ENCODE measurements at regions not wholly inside any gene's neighbourhood (a gene's known extent, or its start where the extent isn't known, plus 50 kb on each side); places are given as distances from the start of the nearest gene placed in this dataset.

- DNase-seq, result no peak
These were observed 1443.4 kb upstream of the TENM3 start for GRCh38 chr4:180799798-180800197.

DNA sequence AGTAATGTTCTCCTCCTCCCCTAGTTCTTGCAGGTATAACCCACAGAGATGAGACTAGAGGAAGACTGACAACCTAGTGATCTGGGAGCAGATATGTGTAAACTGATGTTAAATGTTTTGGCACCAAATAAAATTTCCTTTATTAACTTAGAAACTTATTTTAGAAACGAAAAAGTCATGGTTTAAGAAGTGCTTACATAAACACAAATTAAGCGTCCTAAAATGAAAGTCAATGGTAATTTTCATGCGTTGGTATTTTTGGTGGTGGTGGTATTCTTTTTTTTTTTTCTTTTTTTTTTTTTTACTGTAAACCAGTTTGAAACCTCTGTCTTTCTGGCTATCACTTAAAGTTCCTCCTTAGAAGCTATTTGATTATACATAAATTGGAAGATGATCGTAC lies 1438.1 kb upstream of the TENM3 start:
- DNase-seq, result no peak

DNA sequence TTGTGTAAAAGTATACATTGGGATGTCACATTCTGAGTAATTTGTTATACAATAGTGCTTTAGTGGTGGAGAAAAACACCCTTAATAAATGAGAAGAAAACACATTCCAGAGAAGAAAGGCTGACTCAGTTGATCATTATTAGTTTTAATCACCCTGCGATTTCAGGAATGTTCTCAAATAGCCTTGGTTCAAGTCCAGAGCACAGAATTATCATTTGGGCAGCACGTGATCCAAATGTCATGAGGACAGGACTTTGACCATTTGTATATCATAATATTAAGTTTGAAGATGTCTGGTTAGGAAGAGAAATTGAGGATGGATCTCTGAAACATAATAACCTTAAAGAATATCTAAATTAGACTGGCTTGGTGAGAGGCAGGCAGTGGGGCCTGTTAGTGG lies 1434.3 kb upstream of the TENM3 start:
- DNase-seq, result no peak

DNA sequence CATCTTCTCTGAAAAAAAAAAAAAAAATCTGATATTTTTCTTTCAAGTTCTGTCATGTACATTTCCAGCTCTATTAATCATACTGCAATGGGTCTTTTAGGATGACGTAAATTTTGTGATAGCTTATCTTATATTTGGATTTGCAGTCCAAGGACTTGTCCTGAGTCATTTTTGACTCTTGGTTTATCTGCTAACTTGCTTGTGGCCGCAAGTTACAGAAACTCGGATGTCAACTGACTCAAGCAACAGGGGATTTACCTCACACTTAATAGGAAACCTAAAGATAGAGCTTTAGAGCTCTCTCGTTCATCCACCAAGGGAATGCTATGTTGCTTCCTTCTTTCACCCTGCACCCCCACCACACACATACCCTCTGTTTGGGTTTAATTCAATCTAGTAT lies 1433.8 kb upstream of the TENM3 start:
- DNase-seq, result no peak

DNA sequence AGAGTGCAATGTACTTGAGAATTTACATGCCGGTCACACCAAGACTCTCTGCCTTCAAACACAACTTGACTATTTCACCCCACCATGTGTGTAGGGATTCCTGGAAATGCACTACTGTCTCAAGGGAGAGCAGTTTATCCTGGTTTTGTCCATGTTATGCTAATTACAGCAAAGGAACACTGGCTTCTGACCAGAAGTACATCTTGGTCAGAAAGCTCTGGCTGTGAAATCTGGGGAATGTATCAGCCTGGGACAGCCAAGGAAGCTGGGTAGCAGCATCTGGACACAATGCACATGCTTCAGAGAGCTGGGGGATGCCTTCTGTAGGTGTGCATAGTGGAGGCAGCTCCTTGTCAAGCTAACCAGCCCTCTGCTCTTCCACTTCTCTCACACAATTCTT lies 1432.6 kb upstream of the TENM3 start:
- DNase-seq, result no peak

DNA sequence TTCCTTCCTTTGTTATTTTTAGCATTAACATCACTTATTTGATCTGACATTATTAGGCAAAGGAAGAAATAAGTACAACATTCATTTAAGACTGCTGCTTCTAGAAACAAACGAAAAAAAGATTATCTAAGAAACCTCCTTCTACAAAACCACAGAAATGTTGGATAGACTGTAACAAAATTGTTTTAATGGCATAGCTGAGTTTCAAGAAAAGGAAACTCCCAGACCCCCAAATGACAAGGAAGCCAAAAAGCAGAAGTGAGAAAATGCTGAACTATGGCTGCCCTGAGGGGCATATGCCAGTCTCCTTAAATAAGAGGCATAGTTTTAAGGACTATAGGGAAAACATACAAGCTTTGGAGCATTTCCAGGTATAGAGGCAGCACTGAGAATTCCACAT lies 1431.6 kb upstream of the TENM3 start:
- DNase-seq, result no peak

GRCh38 chr4:180812783-180813182 lies 1430.4 kb upstream of the TENM3 start:
- no peak for DNase-seq

DNA sequence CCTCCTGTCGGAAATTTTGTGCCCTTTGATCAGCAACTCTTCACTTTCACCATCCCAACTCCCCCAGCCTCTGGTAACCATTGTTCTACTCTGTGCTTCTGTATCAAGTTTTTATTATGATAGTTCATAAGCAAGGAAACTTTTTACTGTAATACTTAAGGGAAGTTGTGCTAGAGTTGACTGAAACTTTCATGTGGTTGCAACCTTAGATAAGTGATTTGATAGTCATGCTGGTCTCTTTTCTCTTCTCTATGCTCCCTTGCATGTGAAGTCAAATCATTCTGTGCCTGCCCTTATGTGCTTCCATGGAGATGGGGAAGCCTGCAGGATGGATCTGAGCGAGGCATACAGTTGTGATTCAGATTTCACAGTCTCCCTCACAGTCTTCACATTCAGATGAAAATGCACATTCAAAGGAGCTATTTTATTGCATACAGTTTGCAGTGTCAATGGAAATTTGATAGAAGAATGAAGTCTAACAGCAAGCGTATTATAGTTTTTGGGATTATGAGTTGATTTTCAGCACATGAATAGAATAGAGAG lies 1428.3 kb upstream of the TENM3 start:
- DNase-seq, result no peak

GRCh38 chr4:180817529-180817928 lies 1425.7 kb upstream of the TENM3 start:
- no peak for DNase-seq

GRCh38 chr4:180823108-180823507 lies 1420.1 kb upstream of the TENM3 start:
- DNase-seq, result no peak

- DNase-seq, result no peak
These were observed 1415.8 kb upstream of the TENM3 start for GRCh38 chr4:180827232-180828009.

GRCh38 chr4:180828455-180829018 lies 1414.7 kb upstream of the TENM3 start:
- peak; percentile 23 to 37 for DNase-seq

- DNase-seq, result no peak
These were observed 1411.1 kb upstream of the TENM3 start for GRCh38 chr4:180832073-180832472.

- DNase-seq, result no peak
These were observed 1403.1 kb upstream of the TENM3 start for GRCh38 chr4:180840142-180840541.

- no peak for DNase-seq
These were observed 1392.8 kb upstream of the TENM3 start for GRCh38 chr4:180850318-180850940.

DNA sequence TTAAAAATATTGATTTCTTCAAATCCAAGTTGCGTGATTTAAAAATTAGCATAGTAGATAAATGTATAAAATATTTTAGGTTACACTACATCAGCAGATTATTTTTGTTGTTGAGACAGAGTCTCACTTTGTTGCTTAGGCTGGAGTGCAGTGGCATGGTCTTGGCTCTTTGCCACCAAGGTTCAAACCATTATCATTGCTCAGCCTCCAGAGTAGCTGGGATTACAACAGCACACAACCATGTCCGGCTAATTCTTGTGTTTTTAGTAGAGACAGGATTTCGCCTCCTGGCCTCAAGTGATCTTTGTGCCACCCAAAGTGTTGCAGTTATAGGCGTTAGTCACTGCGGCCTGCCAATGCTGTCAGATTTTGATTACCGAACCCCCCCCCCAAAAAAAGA lies 1390.5 kb upstream of the TENM3 start:
- DNase-seq, result no peak

GRCh38 chr4:180855184-180855583 lies 1388.0 kb upstream of the TENM3 start:
- DNase-seq, result no peak

DNA sequence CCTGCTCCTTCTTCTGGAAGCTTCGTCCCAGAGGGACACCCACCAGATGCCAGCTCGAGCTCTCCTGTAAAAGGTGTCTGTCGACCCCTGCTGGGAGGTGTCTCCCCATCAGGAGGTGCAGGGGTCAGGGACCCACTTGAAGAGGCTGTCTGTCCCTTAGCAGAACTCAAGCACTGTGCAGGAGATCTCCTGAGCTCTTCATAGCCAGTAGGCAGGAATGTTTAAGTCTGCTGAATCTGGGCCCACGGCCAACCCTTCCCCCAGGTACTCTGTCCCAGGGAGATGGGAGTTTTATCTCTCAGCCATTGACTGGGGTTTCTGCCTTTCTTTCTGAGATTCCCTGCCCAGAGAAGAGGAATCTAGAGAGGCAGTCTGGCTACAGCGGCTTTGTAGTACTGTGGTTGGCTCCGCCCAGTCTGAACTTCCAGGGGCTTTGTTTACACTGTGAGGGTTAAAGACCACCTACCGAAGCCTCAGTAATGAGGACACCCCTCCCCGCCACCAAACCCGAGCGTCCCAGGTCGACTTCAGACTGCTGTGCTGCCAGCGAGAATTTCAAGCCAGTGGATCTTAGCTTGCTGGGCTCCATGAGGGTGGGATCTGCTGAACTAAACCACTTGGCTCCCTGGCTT lies 1383.0 kb upstream of the TENM3 start:
- DNase-seq, result no peak

DNA sequence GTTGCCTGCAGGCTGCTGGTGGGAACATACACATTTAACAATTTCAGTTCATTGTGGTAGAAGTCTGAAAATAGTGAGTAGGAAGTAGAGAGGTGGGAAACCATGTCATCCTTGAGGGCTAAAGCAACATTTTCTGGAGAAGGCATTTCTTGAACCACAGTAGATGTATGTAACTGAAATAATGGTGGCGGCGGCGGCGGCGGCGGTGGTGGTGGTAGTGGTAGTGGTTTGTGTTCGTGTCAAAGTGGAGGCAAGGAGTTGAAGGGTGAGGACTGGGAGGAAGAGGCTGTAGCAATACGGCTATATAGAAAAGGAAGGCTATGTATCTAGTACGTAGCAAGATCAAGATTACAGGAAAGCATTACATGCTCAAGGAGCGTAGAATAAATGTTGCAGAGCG lies 1381.6 kb upstream of the TENM3 start:
- no peak for DNase-seq

- no peak for DNase-seq
These were observed 1376.1 kb upstream of the TENM3 start for GRCh38 chr4:180866933-180867643.

DNA sequence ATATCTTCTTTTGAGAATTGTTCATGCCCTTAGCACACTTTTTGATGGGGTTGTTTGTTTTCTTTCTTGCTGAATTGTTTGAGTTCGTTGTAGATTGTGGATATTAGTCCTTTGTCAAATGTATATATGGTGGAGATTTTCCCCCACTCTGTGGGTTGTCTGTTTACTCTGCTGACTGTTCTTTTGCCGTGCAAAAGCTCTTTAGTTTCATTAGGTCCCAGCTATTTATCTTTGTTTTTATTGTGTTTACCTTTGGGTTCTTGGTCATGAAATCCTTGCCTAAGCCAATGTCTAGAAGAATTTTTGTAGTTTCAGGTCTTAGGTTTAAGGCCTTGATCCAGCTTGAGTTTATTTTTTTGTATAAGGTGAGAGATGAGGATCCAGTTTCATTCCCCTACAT lies 1372.6 kb upstream of the TENM3 start:
- DNase-seq, result no peak

DNA sequence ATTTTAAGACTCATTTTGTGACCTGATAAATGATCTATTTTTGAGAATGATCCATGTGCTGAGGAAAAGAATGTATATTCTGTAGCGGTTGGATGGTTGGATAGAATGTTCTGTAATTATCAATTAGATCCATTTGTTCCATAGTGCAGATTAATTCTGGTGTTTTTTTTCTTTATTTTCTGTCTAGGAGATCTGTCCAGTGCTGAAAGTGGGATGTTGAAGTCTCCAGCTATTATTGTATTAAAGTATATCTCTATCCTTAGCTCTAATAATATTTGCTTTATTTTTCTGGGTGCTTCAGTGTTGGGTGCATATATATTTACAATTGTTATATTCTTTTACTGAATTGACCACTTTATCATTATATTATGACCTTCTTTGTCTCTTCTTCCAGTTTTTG lies 1344.9 kb upstream of the TENM3 start:
- DNase-seq, result no peak

DNA sequence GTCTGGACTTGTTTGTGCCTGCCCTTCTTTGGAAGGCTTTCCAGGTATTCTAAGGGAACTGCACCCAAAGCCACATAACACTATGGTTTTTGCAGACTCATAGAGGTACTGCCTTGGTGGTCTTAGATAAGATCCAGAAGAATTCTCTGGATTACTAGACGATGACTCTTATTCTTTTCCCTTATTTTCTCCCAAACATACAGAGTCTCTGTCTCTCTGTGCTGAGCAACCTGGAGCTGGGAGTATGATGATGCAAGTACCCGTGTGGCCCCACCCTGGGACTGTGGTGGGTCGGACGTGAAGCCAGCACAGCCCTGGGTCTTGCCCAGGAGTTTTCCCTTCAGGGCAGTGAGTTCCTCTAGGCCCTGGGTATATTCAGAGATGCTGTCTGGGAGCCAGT lies 1342.4 kb upstream of the TENM3 start:
- no peak for DNase-seq
